22Rv1 (cell line): ENCODE measurements at regions not wholly inside any gene's neighbourhood (a gene's known extent, or its start where the extent isn't known, plus 50 kb on each side); places are given as distances from the start of the nearest gene placed in this dataset.

Experiments used
- ZFX ChIP-seq: fragments of 450-650 bp; IDR thresholded peaks from 2 replicates; pipeline ENCODE4 v1.6.1; 2017; ENCODE audit warnings: antibody characterized with exemption, borderline replicate concordance
- TF ChIP-seq, protein P1 (sequence below): fragments of 450-650 bp; IDR thresholded peaks from 2 replicates; pipeline ENCODE4 v1.5.1; 2017; ENCODE audit warnings: mild to moderate bottlenecking

DNA sequence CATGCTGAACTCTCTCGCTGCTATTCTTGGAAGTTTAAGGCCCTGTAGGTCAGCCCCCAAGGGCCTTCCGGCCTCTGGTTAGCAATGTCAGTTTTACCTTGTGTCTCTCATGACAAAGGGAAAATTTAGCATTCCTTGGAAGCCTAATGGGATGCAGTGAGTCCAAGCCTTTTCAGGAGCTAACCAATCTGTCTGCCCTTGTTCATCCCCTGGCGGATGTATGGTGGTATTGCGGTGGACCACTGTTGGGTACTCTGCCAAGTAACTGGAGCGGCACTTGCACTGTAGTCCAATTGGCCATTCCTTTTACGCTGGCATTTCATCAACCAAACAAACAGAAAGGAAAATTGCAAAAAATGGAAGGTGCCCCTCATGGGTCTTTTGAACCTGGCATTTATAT lies 318.4 kb upstream of the NMUR2 start:
- TF ChIP-seq, protein P1, sequence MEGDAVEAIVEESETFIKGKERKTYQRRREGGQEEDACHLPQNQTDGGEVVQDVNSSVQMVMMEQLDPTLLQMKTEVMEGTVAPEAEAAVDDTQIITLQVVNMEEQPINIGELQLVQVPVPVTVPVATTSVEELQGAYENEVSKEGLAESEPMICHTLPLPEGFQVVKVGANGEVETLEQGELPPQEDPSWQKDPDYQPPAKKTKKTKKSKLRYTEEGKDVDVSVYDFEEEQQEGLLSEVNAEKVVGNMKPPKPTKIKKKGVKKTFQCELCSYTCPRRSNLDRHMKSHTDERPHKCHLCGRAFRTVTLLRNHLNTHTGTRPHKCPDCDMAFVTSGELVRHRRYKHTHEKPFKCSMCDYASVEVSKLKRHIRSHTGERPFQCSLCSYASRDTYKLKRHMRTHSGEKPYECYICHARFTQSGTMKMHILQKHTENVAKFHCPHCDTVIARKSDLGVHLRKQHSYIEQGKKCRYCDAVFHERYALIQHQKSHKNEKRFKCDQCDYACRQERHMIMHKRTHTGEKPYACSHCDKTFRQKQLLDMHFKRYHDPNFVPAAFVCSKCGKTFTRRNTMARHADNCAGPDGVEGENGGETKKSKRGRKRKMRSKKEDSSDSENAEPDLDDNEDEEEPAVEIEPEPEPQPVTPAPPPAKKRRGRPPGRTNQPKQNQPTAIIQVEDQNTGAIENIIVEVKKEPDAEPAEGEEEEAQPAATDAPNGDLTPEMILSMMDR = peak; percentile 48
- no peak for TF ChIP-seq ZFX
